ENCODE measurements at regions not wholly inside any gene's neighbourhood (a gene's known extent, or its start where the extent isn't known, plus 50 kb on each side); places are given as distances from the start of the nearest gene placed in this dataset.

DNA sequence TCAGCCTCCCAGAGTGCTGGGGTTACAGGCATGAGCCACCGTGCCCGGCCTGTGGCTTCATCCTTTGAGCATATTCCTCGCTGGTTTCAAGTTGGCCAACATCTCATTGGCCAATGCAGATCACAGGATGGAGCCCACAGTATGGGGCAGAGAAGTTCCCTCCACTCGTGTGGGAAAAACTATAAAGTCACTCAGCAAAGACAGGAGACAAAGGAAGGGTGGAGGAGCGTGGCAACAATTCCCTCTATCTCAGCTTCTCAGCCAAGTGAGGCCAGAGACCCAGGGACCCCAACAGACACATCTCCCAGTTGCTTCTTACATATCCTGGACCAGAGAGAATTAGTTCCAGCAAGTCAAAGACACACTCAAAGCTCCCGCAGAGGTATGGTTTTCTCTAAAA lies 184.6 kb upstream of the SOX1 start:
- Histone ChIP-seq H3K36me3 (ENCODE audit: control insufficient read depth in 4 of 4, insufficient read depth in 4 of 4, low read length in 4 of 4) (no peaks in the 10 kb centered on the region), H3K27ac (ENCODE audit: low read depth in 1 of 2, low read length in 1 of 2) (no peak overlapping the region), H3K4me3 (no peak overlapping the region), H3K27me3 (ENCODE audit: control insufficient read depth in 3 of 3, insufficient read depth in 3 of 3, low read length in 2 of 3) (peaks cover 0 to 26% (median 22%) of the 10 kb centered on the region in 3 donors), H3K9me3 (ENCODE audit: control insufficient read depth in 4 of 4, insufficient read depth in 3 of 4, low read length in 3 of 4) (peaks cover 0 to 6% (median under 1%) of the 10 kb centered on the region in 4 donors), H3K9ac (ENCODE audit: insufficient read depth in 1 of 2, low read length in 2 of 2) (no peak overlapping the region), H3K4me1 (ENCODE audit: control insufficient read depth in 5 of 5, insufficient read depth in 5 of 5, low read length in 5 of 5) (no peaks in the 10 kb centered on the region)
- TF ChIP-seq, protein P1, sequence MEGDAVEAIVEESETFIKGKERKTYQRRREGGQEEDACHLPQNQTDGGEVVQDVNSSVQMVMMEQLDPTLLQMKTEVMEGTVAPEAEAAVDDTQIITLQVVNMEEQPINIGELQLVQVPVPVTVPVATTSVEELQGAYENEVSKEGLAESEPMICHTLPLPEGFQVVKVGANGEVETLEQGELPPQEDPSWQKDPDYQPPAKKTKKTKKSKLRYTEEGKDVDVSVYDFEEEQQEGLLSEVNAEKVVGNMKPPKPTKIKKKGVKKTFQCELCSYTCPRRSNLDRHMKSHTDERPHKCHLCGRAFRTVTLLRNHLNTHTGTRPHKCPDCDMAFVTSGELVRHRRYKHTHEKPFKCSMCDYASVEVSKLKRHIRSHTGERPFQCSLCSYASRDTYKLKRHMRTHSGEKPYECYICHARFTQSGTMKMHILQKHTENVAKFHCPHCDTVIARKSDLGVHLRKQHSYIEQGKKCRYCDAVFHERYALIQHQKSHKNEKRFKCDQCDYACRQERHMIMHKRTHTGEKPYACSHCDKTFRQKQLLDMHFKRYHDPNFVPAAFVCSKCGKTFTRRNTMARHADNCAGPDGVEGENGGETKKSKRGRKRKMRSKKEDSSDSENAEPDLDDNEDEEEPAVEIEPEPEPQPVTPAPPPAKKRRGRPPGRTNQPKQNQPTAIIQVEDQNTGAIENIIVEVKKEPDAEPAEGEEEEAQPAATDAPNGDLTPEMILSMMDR (IDR thresholded peaks at IDR 0.05; ENCODE audit: control extremely low read depth, extremely low read depth): no peak
- DNase-seq (no peak), ATAC-seq (ENCODE audit: insufficient read depth, low FRiP score) (no peak)
- 68 to 70% methylated on average over 6 of the region's 6 CpGs for WGBS, 2 donors

DNA sequence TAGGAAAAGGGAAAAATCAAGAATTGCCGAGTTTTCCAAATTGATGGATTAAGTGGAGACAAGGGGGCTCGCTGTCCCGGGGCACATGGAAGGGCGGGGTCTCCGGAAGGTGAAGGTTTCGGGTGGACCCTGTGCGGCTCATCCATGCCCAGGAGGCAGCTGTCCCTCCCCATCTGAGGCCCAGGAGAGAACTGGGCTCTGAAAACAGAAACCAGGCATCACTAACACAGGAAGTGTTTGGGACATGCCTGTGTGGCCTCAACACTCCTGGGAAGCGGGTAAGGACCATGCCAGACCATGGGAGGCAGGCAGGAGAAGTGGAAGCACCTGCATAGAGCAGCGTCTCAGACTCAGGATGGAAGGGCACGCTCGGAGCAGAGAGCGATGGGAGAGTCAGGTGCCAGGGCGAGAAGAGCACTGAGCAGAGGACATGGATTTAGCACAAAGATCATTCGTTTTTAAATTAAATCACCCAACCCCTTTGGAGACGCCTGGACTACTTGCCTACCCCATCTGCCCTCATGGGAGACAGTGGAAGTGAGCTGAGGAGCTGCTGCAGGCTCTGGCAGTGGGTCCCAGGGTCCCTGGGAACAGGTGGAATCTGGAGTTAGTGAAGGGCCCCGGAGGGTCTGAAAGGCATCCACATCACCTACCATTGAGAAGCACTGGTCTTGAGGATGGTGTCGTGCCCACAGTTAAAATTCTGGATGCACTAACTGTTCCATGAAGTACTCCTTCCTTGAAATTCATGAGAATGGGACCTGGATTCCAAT lies 183.2 kb upstream of the SOX1 start:
- no peaks in the 10 kb centered on the region for H3K36me3 ChIP-seq (ENCODE audit: control insufficient read depth in 4 of 4, insufficient read depth in 4 of 4, low read length in 4 of 4)
- peaks cover 0 to 30% (median 19%) of the 10 kb centered on the region in 3 donors for H3K27me3 ChIP-seq (ENCODE audit: control insufficient read depth in 3 of 3, insufficient read depth in 3 of 3, low read length in 2 of 3)
- H3K4me1 ChIP-seq (ENCODE audit: control insufficient read depth in 5 of 5, insufficient read depth in 5 of 5, low read length in 5 of 5): no peaks in the 10 kb centered on the region
- ATAC-seq (ENCODE audit: insufficient read depth, low FRiP score) (no peak), DNase-seq (no peak)
- TF ChIP-seq, protein P1 (IDR thresholded peaks at IDR 0.05; ENCODE audit: control extremely low read depth, extremely low read depth): no peak
- WGBS, 2 donors: 77 to 84% methylated on average over 17 of the region's 17 CpGs
- no peak overlapping the region for H3K27ac ChIP-seq (ENCODE audit: low read depth in 1 of 2, low read length in 1 of 2)
- H3K9ac ChIP-seq (ENCODE audit: insufficient read depth in 1 of 2, low read length in 2 of 2): no peak overlapping the region
- peaks cover 0 to 6% (median 2%) of the 10 kb centered on the region in 4 donors for H3K9me3 ChIP-seq (ENCODE audit: control insufficient read depth in 4 of 4, insufficient read depth in 3 of 4, low read length in 3 of 4)
- no peak overlapping the region for H3K4me3 ChIP-seq

DNA sequence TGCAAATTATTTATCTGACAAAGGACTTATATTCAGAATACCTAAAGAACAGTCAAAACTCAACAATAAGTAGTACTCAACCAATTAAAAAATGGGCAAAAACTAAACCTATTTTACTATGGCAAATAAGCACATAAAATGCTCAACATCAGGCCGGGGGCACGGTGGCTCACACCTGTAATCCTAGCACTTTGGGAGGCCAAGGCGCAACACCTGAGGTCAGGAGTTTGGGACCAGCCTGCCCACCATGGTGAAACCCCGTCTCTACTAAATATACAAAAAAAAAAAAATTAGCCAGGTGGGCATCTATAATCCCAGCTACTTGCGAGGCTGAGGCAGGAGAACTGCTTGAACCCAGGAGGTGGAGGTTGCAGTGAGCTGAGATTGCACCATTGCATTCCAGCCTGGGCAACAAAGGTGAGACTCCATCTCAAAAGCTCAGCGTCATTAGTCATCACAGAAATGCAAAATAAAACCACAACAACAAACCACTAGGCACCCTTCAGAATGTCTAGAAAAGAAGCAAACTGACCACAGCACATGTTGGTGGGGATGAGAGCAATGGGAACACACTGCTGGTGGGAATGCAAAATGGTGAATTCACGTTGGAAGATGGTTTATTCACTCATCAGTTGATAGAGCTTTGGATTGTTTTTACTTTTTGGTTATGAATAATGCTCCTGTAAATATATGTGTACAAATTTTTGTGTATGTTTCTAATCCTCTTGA lies 180.6 kb upstream of the SOX1 start:
- no peaks in the 10 kb centered on the region for H3K36me3 ChIP-seq (ENCODE audit: control insufficient read depth in 4 of 4, insufficient read depth in 4 of 4, low read length in 4 of 4)
- 81 to 89% methylated on average over 7 of the region's 7 CpGs for WGBS, 2 donors
- no peak for DNase-seq
- no peaks in the 10 kb centered on the region for H3K4me1 ChIP-seq (ENCODE audit: control insufficient read depth in 5 of 5, insufficient read depth in 5 of 5, low read length in 5 of 5)
- no peak for ATAC-seq (ENCODE audit: insufficient read depth, low FRiP score)
- H3K27ac ChIP-seq (ENCODE audit: low read depth in 1 of 2, low read length in 1 of 2): no peak overlapping the region
- H3K9ac ChIP-seq (ENCODE audit: insufficient read depth in 1 of 2, low read length in 2 of 2): no peak overlapping the region
- H3K4me3 ChIP-seq: no peak overlapping the region
- peaks cover 0 to 4% (median 2%) of the 10 kb centered on the region in 4 donors for H3K9me3 ChIP-seq (ENCODE audit: control insufficient read depth in 4 of 4, insufficient read depth in 3 of 4, low read length in 3 of 4)
- peaks cover 0 to 48% (median 26%) of the 10 kb centered on the region in 3 donors for H3K27me3 ChIP-seq (ENCODE audit: control insufficient read depth in 3 of 3, insufficient read depth in 3 of 3, low read length in 2 of 3)
- TF ChIP-seq, protein P1 (IDR thresholded peaks at IDR 0.05; ENCODE audit: control extremely low read depth, extremely low read depth): no peak
